Nucleus accumbens (tissue), 56 donors: ENCODE measurements at regions not wholly inside any gene's neighbourhood (a gene's known extent, or its start where the extent isn't known, plus 50 kb on each side); places are given as distances from the start of the nearest gene placed in this dataset.
"Not testable (repeated sequence)": the region's sequence is repeated elsewhere in the genome, so short reads cannot be mapped to it uniquely, and the experiment has no call there.

ENCODE experiments used
- DNase-seq, 56 donors: peaks; one replicate each; lab custom pipeline; 2025; lab: John Stamatoyannopoulos, UW

DNA sequence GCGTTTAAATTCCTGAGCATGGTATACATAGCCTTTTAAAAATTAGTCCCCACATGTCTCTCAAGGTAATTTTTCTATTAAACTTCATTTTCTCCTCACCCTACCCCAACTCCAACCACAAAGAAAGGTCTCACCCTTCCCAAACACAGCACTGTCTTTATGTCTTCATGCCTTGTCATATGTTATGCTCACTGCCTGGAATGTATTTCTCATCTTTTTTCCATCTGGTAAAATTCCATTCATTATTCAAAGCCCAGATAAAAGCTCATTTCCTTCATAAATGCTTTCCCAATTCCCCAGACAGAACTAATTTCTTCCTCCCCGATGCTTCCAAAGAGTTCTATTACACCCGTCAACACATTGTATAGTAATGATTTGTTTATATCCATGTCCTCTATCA, 302.0 kb downstream of the ALDH8A1 start:
- DNase-seq = no peak

DNA sequence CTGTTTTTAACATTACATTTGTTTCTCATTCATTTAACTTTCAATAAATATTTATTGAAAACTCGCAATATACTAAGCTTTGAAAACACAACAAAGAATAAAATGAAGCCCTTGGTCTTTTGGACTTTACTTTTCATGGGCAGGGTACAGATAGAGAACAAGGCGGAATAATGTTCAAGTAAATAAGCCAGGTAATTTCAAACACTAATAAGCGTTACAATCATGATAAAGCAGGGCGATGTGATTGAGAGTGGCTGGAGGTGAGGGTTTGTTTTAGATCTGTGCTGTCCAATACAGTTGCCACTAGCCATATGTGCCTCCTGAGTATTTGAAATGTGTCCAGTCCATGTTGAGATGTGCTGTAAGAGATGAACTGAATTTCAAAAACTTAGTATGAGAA, 307.1 kb downstream of the ALDH8A1 start:
- DNase-seq = no peak

DNA sequence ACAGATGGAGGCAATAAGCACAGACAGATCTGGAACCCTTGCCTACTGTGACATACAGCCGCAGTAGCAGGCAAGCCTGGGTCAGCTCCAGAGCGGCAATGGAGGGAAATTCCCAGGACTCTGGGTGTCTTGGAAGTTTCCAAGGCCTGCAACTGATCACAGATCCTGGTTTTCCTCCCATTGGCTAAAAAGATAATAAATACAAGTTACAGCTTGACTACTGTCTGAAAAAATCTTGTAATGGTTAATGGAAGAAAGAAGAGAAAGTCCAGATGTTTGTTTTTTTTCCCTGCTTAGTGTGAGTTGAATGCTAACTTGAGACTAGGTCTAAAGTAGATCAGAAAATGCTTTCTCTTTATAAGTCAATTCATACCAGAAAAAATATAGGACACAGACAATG, 307.6 kb downstream of the ALDH8A1 start:
- DNase-seq = no peak

DNA sequence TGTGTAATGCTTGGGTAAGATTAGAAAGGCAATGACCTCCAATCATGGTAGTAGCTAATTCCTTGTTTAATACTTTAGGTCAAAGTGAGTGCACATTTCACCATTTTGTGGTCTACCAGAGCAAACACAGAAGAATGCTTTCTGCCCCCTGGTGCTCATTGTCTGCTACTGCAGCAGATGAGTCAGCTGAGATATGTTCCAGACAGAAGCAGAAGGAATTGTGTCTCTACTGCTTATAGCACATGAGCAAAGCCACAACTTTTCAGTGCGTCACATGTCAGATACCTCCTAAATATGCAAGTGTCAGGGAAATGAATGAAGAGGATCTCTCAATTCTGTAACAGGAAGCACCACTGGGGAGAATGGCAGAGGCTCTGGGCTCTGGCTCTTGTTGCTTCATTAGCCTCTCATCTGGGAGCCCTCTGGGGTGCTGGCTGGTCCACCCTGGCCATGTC, 308.9 kb downstream of the ALDH8A1 start:
- DNase-seq = peak in 49 of 56 donors; percentile 16 to 88 (median 60)

DNA sequence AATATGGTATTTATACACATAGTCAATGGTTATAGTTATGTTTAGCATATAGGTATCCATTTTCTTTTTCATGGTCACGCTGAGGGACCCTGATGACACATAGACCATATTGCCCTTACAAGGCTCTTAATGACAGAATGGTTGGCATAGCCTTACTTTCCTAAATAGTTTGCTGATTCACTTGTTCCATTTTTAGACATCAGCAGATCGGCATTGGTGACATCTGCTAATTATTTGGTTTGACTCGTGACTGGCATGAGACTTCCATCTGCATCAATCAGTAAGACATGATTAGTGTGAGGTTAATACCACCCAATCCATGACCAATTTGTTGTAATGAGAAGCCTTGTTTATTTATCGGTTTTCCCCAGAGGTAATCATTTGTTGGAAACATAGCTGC, 309.7 kb downstream of the ALDH8A1 start:
- DNase-seq = no peak

DNA sequence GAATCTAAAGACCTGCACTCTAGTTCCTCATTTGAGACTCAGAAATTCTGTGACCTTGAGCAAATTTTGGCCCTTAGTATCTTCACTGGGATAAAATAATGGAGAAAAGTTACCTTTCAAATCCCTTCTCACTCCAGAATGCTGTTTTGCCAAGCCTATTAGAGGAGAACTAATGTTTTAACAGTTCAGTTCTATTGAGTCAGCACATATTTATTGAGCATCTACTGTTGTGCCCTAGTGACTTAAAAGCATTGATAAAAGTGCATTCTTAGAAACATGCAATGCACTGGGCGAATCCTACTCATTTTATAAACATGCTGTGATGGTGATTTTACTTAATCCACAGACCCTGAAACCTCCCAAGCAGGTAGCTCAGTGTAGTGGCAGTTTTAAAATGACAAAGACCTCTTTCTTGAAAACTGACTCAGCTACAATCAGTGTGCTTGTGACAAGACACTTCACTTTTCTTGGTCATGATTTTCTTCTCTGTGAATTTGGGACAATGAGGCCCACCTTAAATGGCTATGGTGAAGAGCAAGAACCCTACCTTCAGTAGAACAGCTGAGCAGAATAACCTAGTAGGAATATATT, 312.0 kb downstream of the ALDH8A1 start:
- DNase-seq = no peak

DNA sequence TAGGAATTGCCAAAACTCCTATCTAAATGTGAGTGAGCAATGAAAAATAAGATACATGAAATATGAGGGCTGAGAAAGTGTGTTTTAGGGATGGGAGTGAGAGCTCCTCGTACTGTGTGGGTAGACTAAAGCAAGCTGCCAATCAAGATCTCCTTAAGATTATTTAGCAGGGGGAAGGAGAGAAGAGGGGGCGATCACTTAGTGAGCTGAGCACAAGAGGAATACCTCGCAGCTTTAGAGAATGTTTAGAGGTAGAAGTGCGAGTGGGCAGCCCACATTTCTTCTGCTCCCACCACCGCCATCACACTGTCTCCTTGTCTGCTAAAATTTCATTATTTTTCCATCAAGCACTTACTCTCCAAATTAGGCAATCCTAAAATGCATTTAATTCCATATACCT, 312.6 kb downstream of the ALDH8A1 start:
- DNase-seq = peak in 20 of 56 donors; percentile 6 to 76 (median 45)

DNA sequence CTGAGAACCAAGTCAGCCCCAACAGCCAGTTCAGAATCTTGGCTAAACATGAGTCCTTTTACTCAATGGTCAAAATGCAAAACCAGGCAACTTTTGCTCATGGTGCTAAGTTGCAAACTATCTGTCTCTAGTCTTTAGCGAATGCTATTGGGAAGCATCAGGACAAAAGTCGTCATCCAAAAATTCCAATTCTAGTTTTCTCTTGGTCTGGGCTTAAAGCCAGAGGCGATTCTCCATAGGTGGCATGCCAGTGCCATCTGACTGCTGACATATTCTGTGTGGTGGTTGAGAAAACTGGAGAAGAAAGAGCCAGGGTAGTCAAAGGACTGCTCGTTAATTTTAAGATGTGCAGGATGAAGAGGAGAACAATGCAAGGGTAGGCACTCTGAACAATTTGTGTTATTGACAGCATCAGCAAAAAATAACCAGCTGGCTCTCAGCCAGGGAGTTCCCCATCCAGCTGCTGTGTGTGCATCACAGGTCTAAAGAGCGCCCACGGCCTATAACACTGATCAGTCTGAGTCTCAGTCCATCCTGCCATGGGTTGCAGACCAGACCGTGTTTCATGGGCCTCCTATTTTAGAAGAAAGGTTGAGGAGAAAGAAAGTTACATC, 313.6 kb downstream of the ALDH8A1 start:
- peak in 2 of 56 donors; percentile 29 to 32 for DNase-seq

DNA sequence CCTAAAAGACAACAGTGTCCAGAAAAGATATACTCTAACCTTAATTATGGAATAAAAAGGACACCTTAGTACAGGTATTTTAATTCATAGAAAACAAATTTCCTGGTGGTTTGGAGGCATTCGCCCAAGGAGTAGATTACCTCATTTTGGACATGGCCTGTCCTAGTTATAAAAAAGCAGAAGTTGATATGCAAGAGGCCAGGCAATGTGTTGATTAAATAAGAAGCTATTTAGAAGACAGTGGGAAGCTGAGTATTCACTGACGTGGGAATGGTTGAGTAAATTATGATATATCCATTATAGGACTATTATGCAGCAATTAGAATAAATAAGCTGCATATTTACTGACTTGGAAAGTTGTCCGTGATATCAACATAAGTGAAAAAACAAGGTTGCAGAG, 314.9 kb downstream of the ALDH8A1 start:
- DNase-seq = no peak

DNA sequence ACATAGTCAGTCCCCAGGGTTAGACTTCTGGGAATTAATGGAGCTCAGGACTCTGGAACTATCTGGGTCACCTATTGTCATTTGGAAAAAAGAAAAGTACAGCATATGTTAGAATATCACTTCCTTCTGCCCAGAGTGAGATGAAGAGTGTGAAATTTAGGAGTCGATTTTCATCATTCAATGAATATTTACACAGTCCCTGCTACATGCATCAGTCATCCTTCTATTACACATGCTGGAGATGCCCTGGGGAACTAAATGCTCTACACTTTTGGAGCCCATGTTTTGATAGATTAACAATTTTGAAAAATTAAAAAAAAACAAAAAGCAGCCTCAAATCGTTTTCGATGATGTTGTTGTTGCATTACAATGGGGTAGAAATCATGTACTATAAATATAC, 315.4 kb downstream of the ALDH8A1 start:
- DNase-seq = no peak

DNA sequence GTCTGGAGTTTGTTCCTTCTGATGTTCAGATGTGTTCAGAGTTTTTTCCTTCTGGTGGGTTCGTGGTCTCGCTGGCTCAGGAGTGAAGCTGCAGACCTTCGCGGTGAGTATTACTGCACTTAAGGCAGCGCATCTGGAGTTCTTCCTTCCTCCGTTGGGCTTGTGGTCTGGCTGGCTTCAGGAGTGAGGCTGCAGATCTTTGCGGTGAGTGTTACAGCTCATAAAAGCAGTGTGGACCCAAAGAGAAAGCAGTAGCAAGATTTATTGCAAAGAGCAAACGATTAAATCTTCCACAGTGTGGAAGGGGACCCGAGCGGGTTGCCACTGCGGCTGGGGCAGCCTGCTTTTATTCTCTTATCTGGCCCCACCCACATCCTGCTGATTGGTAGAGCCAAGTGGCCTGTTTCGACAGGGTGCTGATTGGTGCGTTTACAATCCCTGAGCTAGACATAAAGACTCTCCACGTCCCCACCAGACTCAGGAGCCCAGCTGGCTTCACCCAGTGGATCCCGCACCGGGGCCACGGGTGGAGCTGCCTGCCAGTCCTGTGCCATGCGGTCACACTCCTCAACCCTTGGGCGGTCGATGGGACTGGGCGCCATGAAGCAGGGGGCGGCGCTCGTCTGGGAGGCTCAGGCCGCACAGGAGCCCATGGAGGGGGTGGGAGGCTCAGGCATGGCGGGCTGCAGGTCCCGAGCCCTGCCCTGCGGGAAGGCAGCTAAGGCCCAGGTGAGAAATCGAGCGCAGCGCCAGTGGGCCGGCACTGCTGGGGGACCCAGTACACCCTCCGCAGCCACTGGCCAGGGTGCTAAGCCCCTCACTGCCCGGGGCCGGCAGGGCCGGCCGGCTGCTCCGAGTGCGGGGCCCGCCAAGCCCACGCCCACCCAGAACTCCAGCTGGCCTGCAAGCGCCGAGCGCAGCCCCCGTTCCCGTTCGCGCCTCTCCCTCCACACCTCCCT, 315.3 kb upstream of the SGK1 start:
- DNase-seq = not testable (repeated sequence)

DNA sequence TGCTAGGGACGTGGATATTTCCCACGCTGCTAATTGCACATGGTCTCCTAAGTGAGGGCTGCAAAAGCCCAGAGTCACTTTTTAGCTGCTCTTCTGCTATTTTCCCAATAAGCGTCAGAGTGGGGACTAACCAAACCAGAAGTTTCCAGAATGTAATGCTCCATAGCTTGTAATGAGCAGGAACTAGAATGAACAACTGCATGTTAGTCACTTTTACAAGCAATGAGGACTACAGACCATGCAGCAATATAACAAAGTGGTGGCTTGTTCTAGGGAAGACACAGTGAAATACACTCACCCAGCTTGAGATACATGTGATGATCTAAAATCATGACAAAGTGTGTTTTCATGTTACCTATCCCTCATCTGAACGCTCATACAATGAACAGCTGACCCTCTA, 314.1 kb upstream of the SGK1 start:
- DNase-seq = no peak

DNA sequence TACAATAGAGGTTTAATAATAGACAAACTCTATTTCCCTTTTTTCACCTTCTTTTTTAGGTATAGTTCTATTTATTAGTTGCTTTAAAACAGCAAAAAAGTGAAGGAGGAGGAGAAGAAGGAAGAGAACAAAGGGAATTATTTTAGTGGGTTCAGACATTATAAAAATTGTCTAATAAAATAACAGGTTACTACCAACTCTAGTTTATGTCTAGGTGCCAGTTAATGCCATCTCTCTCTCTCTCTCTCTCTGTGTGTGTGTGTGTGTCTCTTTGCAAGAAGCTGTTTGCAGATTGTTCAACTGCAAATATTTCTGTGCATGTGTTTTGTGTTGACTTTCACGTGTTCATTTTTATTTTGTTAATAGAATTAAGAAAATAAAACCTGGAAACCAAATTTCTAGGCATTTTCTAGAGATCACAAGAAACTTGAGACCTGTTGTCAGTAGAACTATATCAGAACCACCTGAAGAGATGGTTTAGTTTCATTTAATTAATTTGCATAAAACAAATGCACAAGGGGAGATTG, 313.5 kb upstream of the SGK1 start:
- no peak for DNase-seq

DNA sequence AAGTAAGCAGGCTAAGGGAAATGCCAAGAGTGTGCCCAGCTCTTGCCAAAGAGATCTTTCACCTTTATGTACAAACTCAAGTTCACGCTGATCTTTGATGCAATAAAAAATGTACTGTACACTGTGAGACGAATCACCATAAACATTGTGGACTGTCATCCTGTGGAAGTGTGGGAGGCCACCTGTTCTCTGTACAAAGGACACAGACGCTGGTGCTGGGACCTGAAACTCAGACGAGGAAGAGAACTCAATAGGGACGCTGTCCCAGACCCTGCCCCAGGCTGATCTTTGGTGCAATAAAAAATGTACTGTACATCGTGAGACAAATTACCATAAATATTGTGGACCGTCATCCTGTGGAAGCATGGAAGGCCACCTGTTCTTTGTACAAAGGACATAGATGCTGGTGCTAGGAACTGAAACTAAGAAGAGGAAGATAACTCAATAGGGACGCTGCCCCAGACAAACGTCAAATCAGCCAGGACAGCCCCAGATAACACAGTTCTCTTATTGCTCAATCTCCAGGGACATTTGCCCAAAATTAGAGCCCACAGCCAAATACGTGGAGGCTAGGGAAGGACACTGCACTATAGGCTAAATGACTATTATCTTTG, 312.7 kb upstream of the SGK1 start:
- peak in 15 of 56 donors; percentile 19 to 78 (median 39) for DNase-seq

DNA sequence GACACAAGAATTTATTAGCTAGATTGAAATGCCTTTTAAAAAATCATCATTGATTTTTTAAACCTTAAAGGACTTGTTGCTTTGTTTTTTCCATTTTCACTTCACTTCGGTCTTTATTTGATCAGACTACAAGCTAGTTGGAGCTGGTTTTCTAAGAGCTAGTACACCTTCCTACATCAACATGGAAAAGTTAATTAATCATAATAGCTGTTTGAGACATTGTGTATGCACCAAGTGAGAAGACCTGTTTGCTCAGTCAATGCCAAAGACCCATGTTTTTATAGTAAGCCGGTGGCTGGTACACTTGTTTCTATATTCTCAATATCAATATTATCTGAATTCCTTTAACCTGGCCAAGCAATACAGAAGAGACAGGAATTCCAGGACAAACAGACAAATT, 310.2 kb upstream of the SGK1 start:
- DNase-seq = no peak

DNA sequence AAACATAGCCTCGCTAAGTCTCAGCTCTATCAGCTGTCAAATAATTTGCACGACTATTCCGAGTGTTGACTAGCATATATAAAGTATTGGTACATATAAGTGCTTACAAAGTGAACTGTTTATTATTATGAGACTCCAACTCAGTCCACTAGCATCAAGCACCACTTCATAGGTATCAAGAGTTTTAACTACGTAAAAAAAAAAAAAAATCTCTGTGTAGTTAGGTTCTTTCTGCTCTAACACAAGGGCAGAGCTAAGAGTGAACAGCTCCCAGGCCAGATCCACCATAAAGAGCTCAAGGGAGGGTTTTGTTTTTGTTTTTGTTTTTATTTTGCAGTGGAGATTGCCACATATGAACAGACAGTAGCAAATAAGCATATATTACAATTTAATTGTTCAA, 309.8 kb upstream of the SGK1 start:
- DNase-seq = no peak

DNA sequence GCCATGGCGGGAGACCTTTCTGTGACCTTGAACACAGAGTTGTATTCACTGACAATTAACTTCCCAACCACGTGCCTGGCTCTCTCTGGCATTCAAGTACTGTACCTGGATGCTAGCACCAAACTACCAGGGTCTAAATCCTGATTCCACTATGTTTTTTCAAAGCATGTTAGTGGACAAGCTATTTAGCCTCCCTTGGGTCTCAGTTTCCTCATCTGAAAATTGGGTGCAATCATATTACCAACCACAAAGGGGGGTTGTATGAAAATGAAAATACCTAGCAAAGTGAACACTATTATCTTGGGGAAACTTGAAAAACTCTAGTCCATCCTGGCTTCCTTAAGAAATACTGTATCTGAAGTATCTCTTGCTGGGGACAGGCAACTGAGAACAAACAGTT, 308.7 kb upstream of the SGK1 start:
- DNase-seq = no peak

DNA sequence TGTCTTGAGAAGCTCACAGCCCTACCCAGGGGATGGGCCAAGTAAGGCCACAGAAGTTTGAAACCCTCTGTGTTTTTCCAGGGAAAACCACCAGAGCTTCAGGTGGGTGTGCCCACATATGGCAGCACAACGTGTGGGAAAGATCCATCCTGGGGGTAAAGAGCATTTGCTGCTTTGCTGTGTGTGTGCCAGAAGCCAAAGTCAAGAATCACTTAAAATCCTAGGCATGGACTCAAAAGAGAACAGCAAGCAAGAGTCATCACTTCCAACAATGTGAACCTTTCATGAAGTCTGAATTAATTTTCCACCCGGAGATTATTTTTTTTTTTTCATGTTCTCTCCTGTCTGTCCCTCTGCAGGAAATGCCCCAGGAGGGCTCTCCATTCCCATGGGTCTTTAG, 308.2 kb upstream of the SGK1 start:
- DNase-seq = no peak

DNA sequence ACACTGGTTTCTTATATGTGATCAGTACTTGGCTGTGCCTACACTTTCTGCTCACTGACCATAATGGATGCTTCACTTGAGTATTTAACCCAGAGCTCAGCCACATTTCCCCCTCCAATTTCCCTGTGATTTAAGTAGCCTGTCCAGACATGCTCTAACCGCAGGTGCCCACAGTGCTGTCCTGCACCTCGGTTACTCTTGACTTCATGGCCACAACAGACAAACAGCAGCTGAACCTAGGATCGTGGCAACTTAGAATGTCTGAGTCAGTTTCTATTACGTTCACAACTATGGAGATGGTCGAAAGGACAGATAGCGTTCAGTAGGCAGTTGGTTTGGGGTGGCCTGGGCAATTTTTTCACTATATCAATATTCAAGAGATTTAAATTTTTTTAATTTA, 306.9 kb upstream of the SGK1 start:
- no peak for DNase-seq

DNA sequence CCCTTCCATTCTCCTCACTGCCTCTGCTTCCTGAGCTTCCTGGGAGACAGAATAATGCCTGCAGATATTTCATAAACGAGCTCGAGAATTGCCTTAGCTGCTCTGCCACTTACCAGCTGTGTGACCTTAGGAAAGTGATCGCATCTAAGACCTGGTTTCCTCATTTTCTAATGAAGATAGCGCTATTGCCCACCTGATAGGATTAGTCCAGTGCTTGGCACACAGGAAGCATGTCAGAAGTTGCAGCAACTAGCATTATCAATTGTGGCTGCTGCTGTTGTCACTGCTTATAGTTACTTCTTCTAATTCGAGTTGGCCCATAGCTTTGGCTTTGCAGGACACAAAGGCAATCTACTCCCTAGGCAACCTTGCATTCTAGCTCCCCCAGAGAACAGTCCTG, 305.5 kb upstream of the SGK1 start:
- peak in 1 of 56 donors; percentile 23 for DNase-seq
